ENCODE measurements at regions not wholly inside any gene's neighbourhood (a gene's known extent, or its start where the extent isn't known, plus 50 kb on each side); places are given as distances from the start of the nearest gene placed in this dataset.

- no peak for TF ChIP-seq PBX2 (CRISPR knock-in tag; IDR thresholded peaks at IDR 0.05; ENCODE audit: low read depth)
- peak; percentile 48 for TF ChIP-seq PBX2 (tag; conservative IDR thresholded peaks at IDR 0.05; ENCODE audit: low read depth)
- TF ChIP-seq SMARCA4 (IDR thresholded peaks at IDR 0.05): peak; percentile 54; the same call in 1 of the 2 replicates
- no peak for TF ChIP-seq ESRRA (IDR thresholded peaks at IDR 0.05; ENCODE audit: borderline replicate concordance, low read depth)
- no peak for TF ChIP-seq RUNX1 (IDR thresholded peaks at IDR 0.05; ENCODE audit: low read depth)
- no peak for TF ChIP-seq HINFP (tag; conservative IDR thresholded peaks at IDR 0.05; ENCODE audit: low read depth)
These were observed 581.2 kb upstream of the ADGRB3 start (continued) for GRCh38 chr6:68053805-68054373.

- H3K4me2 ChIP-seq (ENCODE audit: insufficient read depth, low read length): no peak overlapping the region
- FAIRE-seq: no peak
- TF ChIP-seq NCOR1 (IDR thresholded peaks at IDR 0.05) (0 out of 2 replicates have a peak, but pooled peaks have one; percentile 8), MAFK (IDR thresholded peaks at IDR 0.05; ENCODE audit: low read length) (peak; percentile 74; the same call in 1 of the 2 replicates), SAFB2 (IDR thresholded peaks at IDR 0.05; ENCODE audit: borderline replicate concordance, low read depth, low read length, severe bottlenecking) (no peak), HDAC1 (IDR thresholded peaks at IDR 0.05) (no peak), PTBP1 (IDR thresholded peaks at IDR 0.05; ENCODE audit: low read depth, low read length) (no peak), C11orf30 (IDR thresholded peaks at IDR 0.05; ENCODE audit: low read depth) (peak; percentile 93), ARNT (IDR thresholded peaks at IDR 0.05) (no peak), MAFF (IDR thresholded peaks at IDR 0.05; ENCODE audit: low read length) (peak; percentile 74), MAFG (tag; conservative IDR thresholded peaks at IDR 0.05) (peak; percentile 74), ZNF316 (IDR thresholded peaks at IDR 0.05) (peak; percentile 97), RBBP5 (IDR thresholded peaks at IDR 0.05; ENCODE audit: borderline replicate concordance, insufficient read depth, low read length, poor library complexity, severe bottlenecking) (no peak)
These were observed 582.8 kb upstream of the ADGRB3 start for GRCh38 chr6:68052234-68052633.

More at GRCh38 chr6:68052234-68052633, 582.8 kb upstream of the ADGRB3 start:
- no peaks in the 10 kb centered on the region for H3K27me3 ChIP-seq (ENCODE audit: control insufficient read depth in 2 of 2, insufficient read depth in 2 of 2, low read length in 2 of 2)
- ATAC-seq (no peak), DNase-seq (ENCODE audit: extremely low read depth in 1 of 4, low spot score in 3 of 4) (no peak)
- H3K9me3 ChIP-seq (replicated peaks; ENCODE audit: control insufficient read depth, insufficient read depth, low read depth, low read length): peaks cover 8% of the 10 kb centered on the region; the same call in 1 of the 2 replicates
- in situ Hi-C loops (cut with MboI) (no loop called here), intact Hi-C loops (cut with micrococcal nuclease) (no loop called here)
- H2AFZ ChIP-seq (ENCODE audit: low read depth, low read length): no peak overlapping the region
- no peaks in the 10 kb centered on the region for H3K9me1 ChIP-seq (ENCODE audit: control insufficient read depth, insufficient read depth, low read length)
- CTCF ChIA-PET (ENCODE audit: low intra/inter-chr PET ratio): no interaction called here
- H3K4me1 ChIP-seq (replicated peaks in 1 of 2; ENCODE audit: control insufficient read depth in 2 of 2, insufficient read depth in 2 of 2, low read length in 2 of 2): no peaks in the 10 kb centered on the region
- BruUV-seq (replicated peaks): no TSS peak
- POLR2A ChIA-PET: no interaction called here
- no peaks in the 10 kb centered on the region for H4K20me1 ChIP-seq (replicated peaks; ENCODE audit: control insufficient read depth, insufficient read depth, low read length)
- H3K36me3 ChIP-seq (ENCODE audit: control insufficient read depth, insufficient read depth, low read length): peaks cover 13% of the 10 kb centered on the region; the same call in 1 of the 3 replicates
- H3K27ac ChIP-seq (ENCODE audit: extremely low read depth, low read depth, low read length): no peak overlapping the region
- peaks cover 81% of the 10 kb centered on the region for H3K79me2 ChIP-seq (ENCODE audit: control insufficient read depth, insufficient read depth, low read length)
- no peak overlapping the region for H3K9ac ChIP-seq (ENCODE audit: insufficient read depth in 1 of 2, low read depth in 2 of 2, low read length in 2 of 2)
- no peak overlapping the region for H3K4me3 ChIP-seq

Measured in K562 (cell line).